NT2/D1 (cell line): ENCODE measurements at regions not wholly inside any gene's neighbourhood (a gene's known extent, or its start where the extent isn't known, plus 50 kb on each side); places are given as distances from the start of the nearest gene placed in this dataset.

Experiments used
- SUZ12 ChIP-seq: IDR thresholded peaks from 2 replicates; pipeline ENCODE4 v1.6.1; 2011; ENCODE audit not compliant: insufficient read length, insufficient read depth; ENCODE audit errors: extremely low read depth
- YY1 ChIP-seq: IDR thresholded peaks from 2 replicates; pipeline ENCODE4 v1.6.1; 2011; ENCODE audit not compliant: insufficient read length, insufficient read depth

DNA sequence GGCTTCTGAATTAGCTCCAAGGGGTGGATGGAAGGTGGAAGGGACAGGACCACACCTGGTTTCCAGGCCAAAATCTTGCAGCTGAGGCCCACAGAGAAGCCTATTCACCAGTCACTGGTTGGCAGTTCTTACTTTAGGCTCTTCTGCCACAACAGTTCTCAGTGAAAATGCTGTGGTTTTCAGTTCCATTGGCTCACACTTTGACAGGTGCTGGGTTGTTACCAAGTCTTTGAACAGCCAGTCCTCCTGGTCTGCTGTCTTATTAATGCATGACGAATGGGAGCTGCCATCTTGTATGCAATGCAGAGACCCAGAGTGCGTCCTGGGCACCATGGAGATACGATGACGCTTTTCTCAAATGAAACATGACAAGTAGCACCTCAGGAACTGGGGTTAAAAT, 232.0 kb upstream of the ZBED5 start:
- TF ChIP-seq YY1 = no peak
- no peak for TF ChIP-seq SUZ12
